ENCODE measurements at regions not wholly inside any gene's neighbourhood (a gene's known extent, or its start where the extent isn't known, plus 50 kb on each side); places are given as distances from the start of the nearest gene placed in this dataset.
"Not testable (repeated sequence)": the region's sequence is repeated elsewhere in the genome, so short reads cannot be mapped to it uniquely, and the experiment has no call there.

GRCh38 chr4:164252286-164252685 lies 501.6 kb upstream of the SMIM31 start:
- TF ChIP-seq, protein P1, sequence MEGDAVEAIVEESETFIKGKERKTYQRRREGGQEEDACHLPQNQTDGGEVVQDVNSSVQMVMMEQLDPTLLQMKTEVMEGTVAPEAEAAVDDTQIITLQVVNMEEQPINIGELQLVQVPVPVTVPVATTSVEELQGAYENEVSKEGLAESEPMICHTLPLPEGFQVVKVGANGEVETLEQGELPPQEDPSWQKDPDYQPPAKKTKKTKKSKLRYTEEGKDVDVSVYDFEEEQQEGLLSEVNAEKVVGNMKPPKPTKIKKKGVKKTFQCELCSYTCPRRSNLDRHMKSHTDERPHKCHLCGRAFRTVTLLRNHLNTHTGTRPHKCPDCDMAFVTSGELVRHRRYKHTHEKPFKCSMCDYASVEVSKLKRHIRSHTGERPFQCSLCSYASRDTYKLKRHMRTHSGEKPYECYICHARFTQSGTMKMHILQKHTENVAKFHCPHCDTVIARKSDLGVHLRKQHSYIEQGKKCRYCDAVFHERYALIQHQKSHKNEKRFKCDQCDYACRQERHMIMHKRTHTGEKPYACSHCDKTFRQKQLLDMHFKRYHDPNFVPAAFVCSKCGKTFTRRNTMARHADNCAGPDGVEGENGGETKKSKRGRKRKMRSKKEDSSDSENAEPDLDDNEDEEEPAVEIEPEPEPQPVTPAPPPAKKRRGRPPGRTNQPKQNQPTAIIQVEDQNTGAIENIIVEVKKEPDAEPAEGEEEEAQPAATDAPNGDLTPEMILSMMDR (IDR thresholded peaks at IDR 0.05; ENCODE audit: unreplicated experiment) = no peak
- Mint-ChIP-seq H3K4me3 (no peak overlapping the region), H3K4me1 (no peaks in the 10 kb centered on the region), H3K36me3 (no peaks in the 10 kb centered on the region), H3K27ac (no peak overlapping the region), H3K27me3 (ENCODE audit: low read depth) (no peaks in the 10 kb centered on the region), H3K9me3 (no peaks in the 10 kb centered on the region)
- no peak for DNase-seq (ENCODE audit: low spot score in 2 of 2, unreplicated experiment in 2 of 2)

GRCh38 chr4:164261831-164262230 lies 492.1 kb upstream of the SMIM31 start:
- TF ChIP-seq, protein P1 (IDR thresholded peaks at IDR 0.05; ENCODE audit: unreplicated experiment) = no peak
- Mint-ChIP-seq H3K27me3 (ENCODE audit: low read depth) (no peaks in the 10 kb centered on the region), H3K36me3 (no peaks in the 10 kb centered on the region), H3K4me3 (no peak overlapping the region), H3K4me1 (no peaks in the 10 kb centered on the region), H3K27ac (no peak overlapping the region), H3K9me3 (no peaks in the 10 kb centered on the region)
- DNase-seq (ENCODE audit: low spot score in 2 of 2, unreplicated experiment in 2 of 2) = no peak

- not testable (repeated sequence) for H3K9me3 Mint-ChIP-seq; H3K4me3 Mint-ChIP-seq; H3K4me1 Mint-ChIP-seq; H3K36me3 Mint-ChIP-seq; H3K27ac Mint-ChIP-seq; DNase-seq (ENCODE audit: low spot score in 2 of 2, unreplicated experiment in 2 of 2); H3K27me3 Mint-ChIP-seq (ENCODE audit: low read depth)
Observed at GRCh38 chr4:164262508-164262907, 491.4 kb upstream of the SMIM31 start.

DNA sequence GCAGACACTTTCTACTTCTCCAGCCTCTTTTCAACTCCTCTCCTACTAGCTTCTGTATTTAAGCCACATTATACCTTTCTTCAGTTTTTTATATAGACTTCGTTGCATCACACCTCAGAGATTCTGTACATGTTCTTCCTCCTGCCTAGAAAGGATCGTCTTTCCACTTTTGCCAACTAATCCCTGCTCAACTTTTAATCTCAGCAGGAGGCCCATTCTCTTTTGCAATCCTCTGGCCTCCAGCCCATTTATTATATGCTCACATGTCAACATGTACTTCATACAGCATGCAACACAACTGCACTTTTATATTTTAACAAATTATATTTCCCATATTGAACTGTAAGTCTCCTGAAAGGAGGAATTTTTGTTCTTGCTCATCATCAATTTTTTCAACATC lies 476.5 kb upstream of the SMIM31 start:
- not testable (repeated sequence) for H3K27me3 Mint-ChIP-seq (ENCODE audit: low read depth); H3K4me1 Mint-ChIP-seq; H3K36me3 Mint-ChIP-seq; H3K9me3 Mint-ChIP-seq; DNase-seq (ENCODE audit: low spot score in 2 of 2, unreplicated experiment in 2 of 2); H3K27ac Mint-ChIP-seq; H3K4me3 Mint-ChIP-seq

- Mint-ChIP-seq H3K27ac (no peak overlapping the region), H3K36me3 (no peaks in the 10 kb centered on the region), H3K27me3 (ENCODE audit: low read depth) (no peaks in the 10 kb centered on the region), H3K4me1 (no peaks in the 10 kb centered on the region), H3K9me3 (no peaks in the 10 kb centered on the region), H3K4me3 (no peak overlapping the region)
- no peak for DNase-seq (ENCODE audit: low spot score in 2 of 2, unreplicated experiment in 2 of 2)
- TF ChIP-seq, protein P1 (IDR thresholded peaks at IDR 0.05; ENCODE audit: unreplicated experiment) = no peak
Observed at GRCh38 chr4:164287173-164287572, 466.8 kb upstream of the SMIM31 start.

DNA sequence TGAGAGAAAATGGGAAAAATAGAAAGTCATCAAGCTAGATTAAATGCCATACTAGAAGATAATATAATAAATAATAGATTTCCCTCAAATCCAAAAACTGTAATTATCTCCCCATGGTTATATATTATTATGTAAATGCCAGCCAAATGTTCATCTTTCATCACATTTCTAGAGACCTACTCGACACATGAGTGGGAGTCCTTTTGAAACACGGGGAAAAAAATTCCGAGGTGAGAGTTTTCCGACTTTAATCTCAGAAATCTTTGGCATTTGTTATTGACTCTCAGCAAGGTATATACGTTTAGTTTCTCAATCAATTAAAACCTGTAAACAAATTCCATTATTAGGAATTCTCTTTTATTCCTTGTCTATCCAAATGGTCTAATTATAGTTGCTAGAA lies 465.4 kb upstream of the SMIM31 start:
- Mint-ChIP-seq H3K4me3 (no peak overlapping the region), H3K9me3 (no peaks in the 10 kb centered on the region), H3K4me1 (no peaks in the 10 kb centered on the region), H3K27me3 (ENCODE audit: low read depth) (no peaks in the 10 kb centered on the region), H3K36me3 (no peaks in the 10 kb centered on the region), H3K27ac (no peak overlapping the region)
- TF ChIP-seq, protein P1 (IDR thresholded peaks at IDR 0.05; ENCODE audit: unreplicated experiment) = no peak
- DNase-seq (ENCODE audit: low spot score in 2 of 2, unreplicated experiment in 2 of 2) = no peak

- TF ChIP-seq, protein P1 (IDR thresholded peaks at IDR 0.05; ENCODE audit: unreplicated experiment) = no peak
- no peaks in the 10 kb centered on the region for H3K9me3 Mint-ChIP-seq
- no peak overlapping the region for H3K27ac Mint-ChIP-seq
- no peaks in the 10 kb centered on the region for H3K36me3 Mint-ChIP-seq
- no peaks in the 10 kb centered on the region for H3K27me3 Mint-ChIP-seq (ENCODE audit: low read depth)
- H3K4me3 Mint-ChIP-seq = no peak overlapping the region
- no peaks in the 10 kb centered on the region for H3K4me1 Mint-ChIP-seq
- no peak for DNase-seq (ENCODE audit: low spot score in 2 of 2, unreplicated experiment in 2 of 2)
Observed at GRCh38 chr4:164293203-164293602, 460.7 kb upstream of the SMIM31 start.
